Activated CD4-positive, alpha-beta T cell treated with anti-CD3 and anti-CD28 coated beads, Interleukin-2, Interleukin-6, amounts not matched to agents 100 ng/mL and 50 ng/mL, durations not matched to agents 16 hours and 8 hours (primary cell): ENCODE measurements at regions not wholly inside any gene's neighbourhood (a gene's known extent, or its start where the extent isn't known, plus 50 kb on each side); places are given as distances from the start of the nearest gene placed in this dataset.
A peak's percentile ranks its signal among the peaks of the same experiment; 100 is the strongest.

Experiments used
- DNase-seq: peaks from one replicate; pipeline ENCODE4 v3.0.0-alpha.2; 2020

- DNase-seq, result no peak
Measured at GRCh38 chr2:100627330-100628300, 64.8 kb downstream of the PDCL3 start.

- no peak for DNase-seq
Measured at GRCh38 chr2:100628506-100628905, 65.7 kb downstream of the PDCL3 start.

- DNase-seq, result no peak
Measured at GRCh38 chr2:100629309-100629708, 66.5 kb downstream of the PDCL3 start.

- DNase-seq, result peak; percentile 75
Measured at GRCh38 chr2:100630473-100630977, 67.7 kb downstream of the PDCL3 start.

- DNase-seq, result no peak
Measured at GRCh38 chr2:100632037-100632436, 69.2 kb downstream of the PDCL3 start.

- DNase-seq, result no peak
Measured at GRCh38 chr2:100632759-100633158, 70.0 kb downstream of the PDCL3 start.

- DNase-seq, result no peak
Measured at GRCh38 chr2:100639588-100640390, 77.0 kb downstream of the PDCL3 start.

GRCh38 chr2:100640431-100641124 is 77.8 kb downstream of the PDCL3 start:
- DNase-seq, result no peak

- no peak for DNase-seq
Measured at GRCh38 chr2:100641125-100641435, 78.3 kb downstream of the PDCL3 start.

- no peak for DNase-seq
Measured at GRCh38 chr2:100642425-100642824, 79.6 kb downstream of the PDCL3 start.

GRCh38 chr2:100643467-100643866 is 80.7 kb downstream of the PDCL3 start:
- DNase-seq, result no peak

GRCh38 chr2:100643906-100644501 is 81.2 kb downstream of the PDCL3 start:
- DNase-seq, result peak; percentile 7

- DNase-seq, result no peak
Measured at GRCh38 chr2:100645695-100646429, 83.1 kb downstream of the PDCL3 start.

- DNase-seq, result no peak
Measured at GRCh38 chr2:100647709-100648108, 84.9 kb downstream of the PDCL3 start.

GRCh38 chr2:100650151-100650550 is 87.4 kb downstream of the PDCL3 start:
- DNase-seq, result no peak

GRCh38 chr2:100653449-100654035 is 90.7 kb downstream of the PDCL3 start:
- DNase-seq, result no peak

- no peak for DNase-seq
Measured at GRCh38 chr2:100654611-100655010, 91.8 kb downstream of the PDCL3 start.

GRCh38 chr2:100655446-100655845 is 92.7 kb downstream of the PDCL3 start:
- no peak for DNase-seq

- no peak for DNase-seq
Measured at GRCh38 chr2:100655936-100656534, 93.2 kb downstream of the PDCL3 start.

GRCh38 chr2:100658017-100658416 is 95.2 kb downstream of the PDCL3 start:
- DNase-seq, result no peak
